ENCODE measurements at regions not wholly inside any gene's neighbourhood (a gene's known extent, or its start where the extent isn't known, plus 50 kb on each side); places are given as distances from the start of the nearest gene placed in this dataset.

- no peak for DNase-seq
These were observed 1017.5 kb upstream of the TENM4 start for GRCh38 chr11:80458376-80458775.

- DNase-seq, result no peak
These were observed 1017.0 kb upstream of the TENM4 start for GRCh38 chr11:80457823-80458222.

- DNase-seq, result no peak
These were observed 1015.0 kb upstream of the TENM4 start for GRCh38 chr11:80455818-80456217.

- DNase-seq, result no peak
These were observed 1010.3 kb upstream of the TENM4 start for GRCh38 chr11:80451105-80451504.

GRCh38 chr11:80448709-80449108, 1007.9 kb upstream of the TENM4 start:
- no peak for DNase-seq

GRCh38 chr11:80443177-80443576, 1002.3 kb upstream of the TENM4 start:
- DNase-seq, result no peak

GRCh38 chr11:80441821-80442220, 1001.0 kb upstream of the TENM4 start:
- no peak for DNase-seq

- DNase-seq, result peak in 1 of 2 experiments; percentile 22
These were observed 1000.0 kb upstream of the TENM4 start for GRCh38 chr11:80440835-80441234.

- no peak for DNase-seq
These were observed 995.7 kb upstream of the TENM4 start for GRCh38 chr11:80436547-80436946.

- no peak for DNase-seq
These were observed 994.5 kb upstream of the TENM4 start for GRCh38 chr11:80435345-80435744.

GRCh38 chr11:80432057-80432456, 991.2 kb upstream of the TENM4 start:
- peak in 1 of 2 experiments; percentile 5 for DNase-seq

- DNase-seq, result no peak
These were observed 983.3 kb upstream of the TENM4 start for GRCh38 chr11:80424012-80424695.

GRCh38 chr11:80420374-80420773, 979.5 kb upstream of the TENM4 start:
- no peak for DNase-seq

GRCh38 chr11:80417681-80418080, 976.9 kb upstream of the TENM4 start:
- DNase-seq, result no peak

GRCh38 chr11:80415580-80415979, 974.8 kb upstream of the TENM4 start:
- peak in 1 of 2 experiments; percentile 46 for DNase-seq

GRCh38 chr11:80414181-80415165, 973.6 kb upstream of the TENM4 start:
- DNase-seq, result no peak

GRCh38 chr11:80412604-80413003, 971.8 kb upstream of the TENM4 start:
- no peak for DNase-seq

- DNase-seq, result no peak
These were observed 952.4 kb upstream of the TENM4 start for GRCh38 chr11:80393210-80393609.

GRCh38 chr11:80390505-80390904, 949.7 kb upstream of the TENM4 start:
- DNase-seq, result no peak

- DNase-seq, result no peak
These were observed 947.7 kb upstream of the TENM4 start for GRCh38 chr11:80388536-80388935.

- no peak for DNase-seq
These were observed 947.3 kb upstream of the TENM4 start for GRCh38 chr11:80388130-80388529.

GRCh38 chr11:80383655-80384054, 942.8 kb upstream of the TENM4 start:
- DNase-seq, result peak in 1 of 2 experiments; percentile 52

- DNase-seq, result no peak
These were observed 938.9 kb upstream of the TENM4 start for GRCh38 chr11:80379620-80380278.

All from NCI-H526 (cell line).